HG02642 (cell line): ENCODE measurements at regions not wholly inside any gene's neighbourhood (a gene's known extent, or its start where the extent isn't known, plus 50 kb on each side); places are given as distances from the start of the nearest gene placed in this dataset.

ENCODE experiments used
- ATAC-seq: cut with Tn5 transposase; IDR thresholded peaks from one replicate; pipeline ENCODE4 v1.9.1; 2021; ENCODE audit warnings: mild to moderate bottlenecking; ENCODE audit not compliant: unreplicated experiment, poor library complexity

- no peak for ATAC-seq
Observed at GRCh38 chr22:48284671-48285070, 1522.2 kb downstream of the TBC1D22A start.

- ATAC-seq, result no peak
Observed at GRCh38 chr22:48282804-48283203, 1520.4 kb downstream of the TBC1D22A start.

GRCh38 chr22:48279461-48279756 lies 1517.0 kb downstream of the TBC1D22A start:
- no peak for ATAC-seq

GRCh38 chr22:48278620-48279460 lies 1516.4 kb downstream of the TBC1D22A start:
- ATAC-seq, result no peak

DNA sequence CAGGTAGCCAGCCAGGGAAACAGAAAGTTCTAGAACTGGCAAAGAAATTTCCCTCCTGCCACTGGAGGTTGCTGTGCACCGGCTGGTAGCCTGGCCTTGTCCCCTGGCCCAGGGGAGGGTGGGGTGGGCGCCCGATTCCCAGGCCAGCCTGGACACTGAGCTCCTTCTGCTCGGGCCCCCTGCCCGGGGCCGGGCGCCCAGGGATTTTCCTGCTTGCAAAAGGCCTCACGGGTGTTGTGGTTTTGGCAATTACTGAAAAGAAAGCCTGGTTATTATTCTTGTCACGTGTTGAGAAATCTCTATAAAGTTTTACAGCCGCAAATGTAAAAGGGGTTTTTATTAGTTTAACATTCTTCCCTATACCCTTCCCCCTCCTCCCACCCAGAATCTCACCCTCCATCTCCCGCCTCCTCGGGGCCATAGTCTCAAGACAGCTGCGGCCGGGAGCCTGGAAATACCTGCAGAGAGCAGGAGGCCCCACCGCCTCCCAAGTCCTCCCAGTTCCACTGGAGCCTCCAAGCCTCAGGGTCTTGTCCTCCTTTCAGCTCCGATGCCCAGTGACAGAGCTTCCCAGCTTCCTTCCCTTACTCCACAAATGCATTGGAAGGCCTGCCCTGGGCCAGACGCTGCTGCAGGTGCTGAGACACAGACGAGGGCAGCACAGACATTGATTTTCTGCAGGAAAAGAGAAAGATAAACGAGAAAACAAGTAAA lies 1515.6 kb downstream of the TBC1D22A start:
- ATAC-seq, result no peak

GRCh38 chr22:48276994-48277867 lies 1514.8 kb downstream of the TBC1D22A start:
- no peak for ATAC-seq

DNA sequence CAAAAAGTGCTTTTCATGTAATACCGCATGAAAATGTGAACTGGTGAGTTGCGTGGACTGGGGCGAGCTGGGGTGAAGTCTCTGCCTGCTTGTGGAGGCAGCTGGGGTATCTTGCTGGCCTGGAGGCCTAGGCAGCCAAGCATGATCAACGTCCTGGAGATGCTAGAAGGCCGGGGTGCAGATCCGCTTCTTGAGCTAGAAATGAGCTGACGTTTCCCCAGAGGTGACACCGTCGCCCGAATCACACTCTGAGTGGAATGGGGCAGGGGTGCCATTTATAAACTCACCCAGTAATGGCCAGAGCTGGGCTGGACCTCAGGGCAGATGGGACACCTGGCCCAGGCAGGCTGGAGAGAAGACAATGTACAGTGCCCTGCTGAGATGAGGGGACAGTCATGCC lies 1513.0 kb downstream of the TBC1D22A start:
- no peak for ATAC-seq

DNA sequence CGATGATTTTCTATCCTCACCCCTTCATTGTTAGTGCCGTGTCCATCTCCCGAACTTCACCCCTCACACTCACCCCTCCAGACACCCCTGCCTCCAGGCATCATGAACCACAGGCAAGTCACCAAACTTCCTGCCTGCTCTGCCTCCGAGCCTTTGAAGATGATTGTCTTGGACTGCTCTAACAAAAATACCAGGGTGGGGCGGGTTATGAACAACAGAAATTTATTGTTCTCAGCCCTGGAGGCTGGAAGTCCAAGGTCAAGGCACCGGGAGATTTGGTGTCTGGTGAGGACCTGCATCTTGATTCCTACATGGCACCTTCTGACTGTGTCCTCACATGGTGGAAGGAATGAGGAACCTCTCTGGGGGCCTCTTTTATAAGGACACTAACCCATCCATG lies 1508.3 kb downstream of the TBC1D22A start:
- no peak for ATAC-seq

DNA sequence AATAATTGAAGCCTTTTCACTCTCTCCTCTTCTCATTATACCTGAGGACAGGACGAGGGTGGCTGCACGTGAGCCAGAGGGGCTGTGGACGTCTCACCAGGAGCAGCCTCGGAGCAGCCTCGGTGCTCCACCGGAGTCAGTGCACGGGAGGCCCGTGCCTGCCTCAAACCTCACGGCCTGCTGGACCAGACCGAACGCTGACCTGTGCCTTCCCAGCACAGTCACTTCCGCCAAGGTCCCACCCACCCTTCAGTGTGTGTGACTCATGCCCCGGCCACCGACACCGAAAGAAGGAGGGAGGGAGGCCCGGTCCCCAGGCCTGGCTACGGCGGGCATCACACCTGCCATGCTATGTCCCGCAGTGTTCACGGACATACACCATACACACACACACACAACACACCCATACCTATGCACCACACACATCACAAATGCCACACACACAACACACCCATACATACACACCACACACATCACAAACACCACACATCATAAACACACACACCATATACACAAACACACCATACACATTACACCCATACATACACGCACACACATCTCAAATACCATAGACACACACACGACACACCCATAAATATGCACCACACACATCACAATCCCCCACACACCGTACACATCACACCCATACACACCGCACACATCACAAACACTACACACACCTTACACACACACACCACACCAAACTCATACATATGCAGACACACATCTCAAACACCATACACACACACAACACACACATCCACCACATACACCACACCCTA lies 1506.5 kb downstream of the TBC1D22A start:
- no peak for ATAC-seq

DNA sequence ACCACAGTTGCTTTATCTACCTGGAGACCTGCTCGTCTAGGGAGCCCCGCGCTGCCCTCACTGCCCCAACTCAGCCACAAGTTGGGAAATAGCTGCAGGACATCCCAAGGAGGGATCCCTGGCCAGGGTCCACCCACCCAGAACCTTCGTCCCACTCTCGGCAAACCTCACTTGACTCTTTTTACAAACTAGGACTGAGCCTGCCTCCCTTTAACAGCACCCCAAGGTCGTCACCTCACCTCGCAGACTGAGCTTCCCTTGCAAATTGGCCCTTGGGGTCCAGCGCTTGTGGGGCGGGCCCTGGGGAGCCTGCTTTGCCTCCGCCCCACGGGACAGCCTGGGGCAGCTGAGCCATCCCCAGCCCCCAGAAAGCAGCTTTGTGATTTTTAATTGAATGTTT lies 1505.8 kb downstream of the TBC1D22A start:
- no peak for ATAC-seq

GRCh38 chr22:48267681-48268080 lies 1505.2 kb downstream of the TBC1D22A start:
- no peak for ATAC-seq

DNA sequence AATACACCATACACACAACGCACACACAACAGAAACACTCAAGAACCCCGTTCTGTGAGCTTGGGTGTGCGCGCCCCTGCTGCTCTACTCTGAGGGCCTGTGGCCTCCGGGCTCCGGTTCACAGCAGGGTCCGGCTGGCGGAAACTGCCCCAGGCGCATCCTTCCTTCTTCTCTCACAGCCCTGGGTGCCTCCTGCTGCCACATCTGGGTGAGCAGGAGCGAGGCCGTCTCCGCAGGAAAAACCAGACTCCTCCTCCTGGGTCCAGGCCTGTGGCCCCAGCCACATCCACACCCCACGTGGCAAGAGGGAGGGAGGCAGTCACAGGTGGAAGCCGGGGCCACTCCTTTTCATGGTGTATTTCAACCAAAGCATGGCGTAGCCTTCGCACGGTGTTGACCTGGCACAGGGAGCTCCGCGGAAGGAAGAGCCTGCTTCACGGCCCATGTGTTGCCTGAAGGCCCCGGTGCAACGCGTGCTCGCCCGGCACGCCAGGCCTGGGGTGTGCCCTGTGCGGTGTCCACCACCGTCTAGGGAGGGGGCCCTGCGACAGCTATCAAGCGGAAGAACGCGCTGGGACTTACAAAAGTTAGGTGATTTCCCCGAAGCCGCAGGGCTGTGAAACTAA lies 1502.7 kb downstream of the TBC1D22A start:
- ATAC-seq, result no peak

- ATAC-seq, result no peak
Observed at GRCh38 chr22:48264586-48264985, 1502.1 kb downstream of the TBC1D22A start.

GRCh38 chr22:48263791-48264351 lies 1501.4 kb downstream of the TBC1D22A start:
- ATAC-seq, result no peak

DNA sequence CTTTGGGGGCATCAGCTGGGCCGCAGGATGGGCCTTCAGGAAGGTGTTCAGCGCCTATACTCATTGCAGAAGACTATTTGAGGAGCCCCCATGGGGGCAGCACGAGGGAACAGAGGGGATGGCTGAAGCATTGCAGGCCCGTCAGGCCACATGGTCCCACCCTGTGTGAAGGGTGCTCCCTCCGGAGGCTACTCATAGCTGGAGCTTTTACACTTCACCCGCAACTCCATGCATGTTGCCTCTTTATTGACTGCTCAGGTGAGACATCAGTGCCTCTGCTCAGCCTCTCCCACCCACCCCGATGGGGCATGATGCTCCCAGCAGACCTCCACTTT lies 1500.9 kb downstream of the TBC1D22A start:
- ATAC-seq, result no peak

DNA sequence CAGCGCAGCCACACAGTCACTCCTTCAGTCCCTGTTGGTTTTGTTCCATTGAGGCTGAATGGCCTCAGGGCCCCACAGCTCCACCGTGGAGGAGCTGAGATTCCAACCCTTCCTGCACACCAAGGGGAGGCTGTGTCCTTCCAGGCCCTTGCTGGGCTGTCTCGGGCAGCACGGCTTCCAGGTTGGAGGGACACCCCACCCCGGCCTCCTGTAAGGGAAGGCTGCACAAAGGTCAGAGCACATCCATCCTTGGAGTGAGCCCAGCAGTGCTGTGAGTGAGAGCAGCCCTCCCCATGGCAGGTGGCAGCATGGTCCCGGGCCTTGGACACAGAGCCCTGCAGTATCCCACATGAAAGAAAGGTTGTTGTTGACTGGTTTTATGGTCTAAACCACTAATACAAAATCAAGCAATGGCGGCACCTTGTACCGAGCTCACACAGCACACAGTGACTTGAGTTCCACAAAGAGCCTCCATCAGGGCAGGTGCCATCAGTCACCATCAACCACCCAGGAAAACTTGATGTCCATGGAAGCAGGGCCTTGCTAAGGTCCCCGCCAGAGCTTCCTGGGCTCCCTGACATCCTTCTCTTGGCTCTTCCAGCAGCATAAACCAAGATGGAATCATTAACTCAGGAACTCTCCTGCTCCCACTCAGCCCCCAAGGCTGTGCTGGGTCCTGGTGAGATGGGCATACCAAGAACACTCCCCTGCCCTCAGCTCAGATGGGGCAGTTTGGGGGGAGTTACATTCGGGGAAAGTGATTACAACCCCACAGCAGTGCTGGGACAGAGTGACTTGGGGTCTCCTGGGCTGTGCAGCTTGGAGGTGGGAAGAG lies 1500.4 kb downstream of the TBC1D22A start:
- ATAC-seq, result no peak

- ATAC-seq, result no peak
Observed at GRCh38 chr22:48261706-48262105, 1499.3 kb downstream of the TBC1D22A start.

DNA sequence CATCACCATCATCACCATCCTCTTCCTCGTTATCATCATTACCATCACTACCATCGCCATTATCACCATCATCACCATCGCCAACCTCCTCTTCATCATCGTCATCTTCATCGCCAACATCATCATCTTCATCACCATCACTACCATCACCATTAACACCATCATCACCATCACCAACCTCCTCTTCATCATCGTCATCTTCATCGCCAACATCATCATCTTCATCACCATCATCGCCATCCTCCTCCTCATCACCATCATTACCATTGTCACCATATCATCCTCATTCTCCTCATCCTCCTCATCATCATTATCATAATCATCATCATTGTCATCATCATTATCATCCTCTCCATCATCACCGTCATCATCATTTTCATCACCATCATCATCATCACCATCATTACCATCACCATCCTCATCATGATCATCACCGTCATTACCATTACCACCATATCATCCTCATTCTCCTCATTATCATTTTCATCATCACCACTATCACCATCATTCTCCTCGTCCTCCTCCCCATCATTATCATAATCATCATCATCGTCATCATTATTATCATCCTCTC lies 1498.7 kb downstream of the TBC1D22A start:
- no peak for ATAC-seq
